Lower lobe of right lung (tissue), 2 donors: ENCODE measurements at regions not wholly inside any gene's neighbourhood (a gene's known extent, or its start where the extent isn't known, plus 50 kb on each side); places are given as distances from the start of the nearest gene placed in this dataset.

Source experiments
- ATAC-seq, 2 donors: fragments of 200-7000 bp; cut with Tn5 transposase; one replicate each; pipeline ENCODE4 v1.9.1; 2020 to 2022; ENCODE audit warnings: mild to moderate bottlenecking in 2 of 2, moderate library complexity in 2 of 2
- DNase-seq: peaks from one replicate; pipeline ENCODE4 v3.0.0-alpha.2; 2020
- H3K27ac ChIP-seq: fragments of 200-600 bp; one replicate; pipeline ENCODE4 v1.8.0; 2022
- H3K27me3 ChIP-seq: fragments of 200-600 bp; one replicate; pipeline ENCODE4 v1.8.0; 2022; ENCODE audit warnings: low read depth
- H3K36me3 ChIP-seq: fragments of 200-600 bp; one replicate; pipeline ENCODE4 v1.8.0; 2022; ENCODE audit warnings: mild to moderate bottlenecking
- H3K4me1 ChIP-seq: fragments of 200-600 bp; one replicate; pipeline ENCODE4 v1.8.0; 2022
- H3K4me3 ChIP-seq: fragments of 200-600 bp; one replicate; pipeline ENCODE4 v1.8.0; 2022; ENCODE audit warnings: mild to moderate bottlenecking
- H3K9me3 ChIP-seq: fragments of 200-600 bp; one replicate; pipeline ENCODE4 v1.8.0; 2022
- intact Hi-C: fragments of 100-400 bp; cut with DNase I; formaldehyde crosslinking; loops from one replicate; pipeline ENCODE4 v1.11.0; 2022
- TF ChIP-seq, protein P1 (sequence below): fragments of 200-600 bp; IDR thresholded peaks from one replicate; pipeline ENCODE4 v1.8.0; 2022; ENCODE audit warnings: antibody characterized with exemption, mild to moderate bottlenecking
- donor health status: DM: no; HTN: yes; CAD: no; lungs with severe emphysema.

DNA sequence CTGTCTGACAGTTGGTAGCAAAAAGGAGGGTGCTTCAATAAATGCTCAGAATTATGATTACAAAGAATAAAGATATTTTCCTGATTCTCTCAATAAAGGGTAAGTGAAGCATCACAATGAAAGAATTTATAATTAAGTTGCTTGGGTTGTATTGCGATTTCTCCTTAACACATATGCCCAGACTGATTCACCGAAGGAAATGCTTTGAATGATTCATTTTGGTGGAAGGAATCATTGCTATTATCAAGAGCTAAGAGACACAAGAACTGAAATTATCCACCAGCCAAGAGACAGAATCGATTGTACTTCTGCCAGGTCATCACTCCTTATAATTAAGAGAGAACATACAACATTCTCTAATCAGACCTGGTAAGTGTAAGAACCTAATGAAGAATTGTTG, 301.4 kb downstream of the NR4A2 start:
- intact Hi-C loops, result no loop called here
- DNase-seq (no peak), ATAC-seq (no peak)
- no peaks in the 10 kb centered on the region for H3K9me3 ChIP-seq
- no peak overlapping the region for H3K27ac ChIP-seq
- TF ChIP-seq, protein P1, sequence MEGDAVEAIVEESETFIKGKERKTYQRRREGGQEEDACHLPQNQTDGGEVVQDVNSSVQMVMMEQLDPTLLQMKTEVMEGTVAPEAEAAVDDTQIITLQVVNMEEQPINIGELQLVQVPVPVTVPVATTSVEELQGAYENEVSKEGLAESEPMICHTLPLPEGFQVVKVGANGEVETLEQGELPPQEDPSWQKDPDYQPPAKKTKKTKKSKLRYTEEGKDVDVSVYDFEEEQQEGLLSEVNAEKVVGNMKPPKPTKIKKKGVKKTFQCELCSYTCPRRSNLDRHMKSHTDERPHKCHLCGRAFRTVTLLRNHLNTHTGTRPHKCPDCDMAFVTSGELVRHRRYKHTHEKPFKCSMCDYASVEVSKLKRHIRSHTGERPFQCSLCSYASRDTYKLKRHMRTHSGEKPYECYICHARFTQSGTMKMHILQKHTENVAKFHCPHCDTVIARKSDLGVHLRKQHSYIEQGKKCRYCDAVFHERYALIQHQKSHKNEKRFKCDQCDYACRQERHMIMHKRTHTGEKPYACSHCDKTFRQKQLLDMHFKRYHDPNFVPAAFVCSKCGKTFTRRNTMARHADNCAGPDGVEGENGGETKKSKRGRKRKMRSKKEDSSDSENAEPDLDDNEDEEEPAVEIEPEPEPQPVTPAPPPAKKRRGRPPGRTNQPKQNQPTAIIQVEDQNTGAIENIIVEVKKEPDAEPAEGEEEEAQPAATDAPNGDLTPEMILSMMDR, result no peak
- H3K4me3 ChIP-seq, result no peak overlapping the region
- no peaks in the 10 kb centered on the region for H3K4me1 ChIP-seq
- H3K36me3 ChIP-seq, result no peaks in the 10 kb centered on the region
- H3K27me3 ChIP-seq, result no peaks in the 10 kb centered on the region

DNA sequence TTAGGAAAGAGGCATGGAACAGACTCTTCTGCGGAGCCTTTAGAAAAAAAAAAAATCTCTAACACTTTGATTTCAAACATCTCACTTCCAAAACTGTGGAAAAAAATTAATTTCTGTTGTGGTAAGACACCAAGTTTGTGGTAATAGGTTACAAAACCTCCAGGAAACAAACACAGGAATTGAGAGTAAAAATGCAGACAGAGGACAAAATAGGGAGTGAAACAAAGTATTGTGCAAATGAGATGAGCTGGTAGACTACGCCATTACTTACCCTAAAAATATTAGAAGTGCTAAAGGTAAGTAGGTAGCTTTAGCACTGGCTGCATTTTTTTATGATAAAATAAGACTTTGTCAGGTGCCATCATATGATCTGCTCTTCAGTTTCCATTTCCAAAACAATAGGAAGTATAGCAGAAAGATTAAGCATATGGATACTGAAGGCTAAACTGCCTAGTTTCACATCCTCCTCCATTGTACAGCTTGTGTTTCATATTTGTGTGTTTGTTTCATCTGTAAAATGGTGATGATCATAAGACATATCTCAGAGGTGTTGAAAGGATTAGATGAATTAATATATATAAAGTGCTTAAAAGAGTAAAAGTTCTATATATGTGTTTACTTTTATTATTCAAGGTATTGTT, 309.2 kb downstream of the NR4A2 start:
- no peak for DNase-seq
- no peaks in the 10 kb centered on the region for H3K9me3 ChIP-seq
- no peak for ATAC-seq
- TF ChIP-seq, protein P1, result no peak
- H3K36me3 ChIP-seq, result no peaks in the 10 kb centered on the region
- H3K4me1 ChIP-seq, result no peaks in the 10 kb centered on the region
- H3K27me3 ChIP-seq, result no peaks in the 10 kb centered on the region
- intact Hi-C loops, result no loop called here
- no peak overlapping the region for H3K27ac ChIP-seq
- no peak overlapping the region for H3K4me3 ChIP-seq

DNA sequence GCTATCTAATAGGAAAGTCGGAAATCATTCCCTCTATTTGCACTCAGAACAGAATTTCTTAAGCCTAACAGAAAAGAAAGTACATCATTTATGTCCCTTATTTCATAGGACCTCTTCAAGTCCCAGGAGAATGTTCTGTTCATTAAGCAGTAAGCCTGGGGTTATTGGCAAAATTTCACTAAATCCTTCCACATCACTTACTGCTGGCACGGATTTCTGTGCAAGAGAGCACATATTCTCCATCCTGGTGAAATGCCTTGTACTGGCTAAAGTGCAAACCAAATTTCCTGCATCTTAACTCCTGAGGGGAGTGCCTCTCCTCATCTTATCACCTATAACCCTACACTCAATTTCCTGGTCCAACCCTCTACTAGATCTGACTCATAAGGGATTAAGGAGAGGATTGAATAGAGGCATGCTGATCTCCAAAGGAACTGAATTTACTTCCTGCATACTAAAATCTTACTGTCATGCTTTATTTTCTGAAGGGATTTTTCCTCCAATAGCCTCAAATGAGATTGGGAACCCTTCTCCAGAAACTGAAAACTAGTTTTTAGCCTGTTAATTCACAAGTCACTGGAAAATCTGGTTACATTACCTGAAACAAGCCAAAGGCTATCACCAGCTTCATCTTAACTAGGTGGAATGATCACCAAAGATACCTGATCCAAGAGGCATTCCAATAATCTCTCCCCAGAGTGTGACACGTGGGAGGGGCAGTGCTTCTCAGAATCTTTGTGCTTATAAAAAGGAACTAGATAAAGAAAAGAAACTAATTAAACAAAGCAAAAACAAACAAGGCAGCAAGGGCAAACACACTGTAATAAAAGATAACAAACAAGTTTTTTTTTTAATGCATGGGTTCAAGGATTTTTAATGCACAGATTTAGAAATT, 311.1 kb downstream of the NR4A2 start:
- no peak overlapping the region for H3K4me3 ChIP-seq
- intact Hi-C loops, result no loop called here
- ATAC-seq, result no peak
- no peak for DNase-seq
- no peaks in the 10 kb centered on the region for H3K9me3 ChIP-seq
- H3K27ac ChIP-seq, result no peak overlapping the region
- no peaks in the 10 kb centered on the region for H3K36me3 ChIP-seq
- TF ChIP-seq, protein P1, result no peak
- no peaks in the 10 kb centered on the region for H3K27me3 ChIP-seq
- no peaks in the 10 kb centered on the region for H3K4me1 ChIP-seq

DNA sequence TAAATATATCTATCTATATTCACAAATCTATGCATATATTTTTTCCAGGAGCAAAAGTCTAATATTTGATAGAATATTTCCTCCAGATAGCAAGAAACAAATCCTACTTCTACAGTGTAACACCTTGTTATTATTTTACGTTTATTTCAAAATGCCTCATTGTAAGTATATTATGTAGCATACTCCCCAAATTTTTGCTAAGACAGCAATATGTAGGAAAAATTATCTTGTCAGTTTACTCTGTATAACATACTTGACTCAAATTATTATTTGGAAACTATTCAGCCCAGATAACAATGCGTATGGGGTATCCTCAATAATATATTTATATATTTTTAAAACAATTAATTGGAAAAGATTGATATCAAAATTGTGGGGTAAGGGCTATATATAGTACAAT, 313.2 kb downstream of the NR4A2 start:
- intact Hi-C loops, result no loop called here
- H3K4me3 ChIP-seq, result no peak overlapping the region
- no peaks in the 10 kb centered on the region for H3K4me1 ChIP-seq
- DNase-seq (no peak), ATAC-seq (no peak)
- H3K27me3 ChIP-seq, result no peaks in the 10 kb centered on the region
- H3K9me3 ChIP-seq, result no peaks in the 10 kb centered on the region
- H3K27ac ChIP-seq, result no peak overlapping the region
- TF ChIP-seq, protein P1, result no peak
- H3K36me3 ChIP-seq, result no peaks in the 10 kb centered on the region

DNA sequence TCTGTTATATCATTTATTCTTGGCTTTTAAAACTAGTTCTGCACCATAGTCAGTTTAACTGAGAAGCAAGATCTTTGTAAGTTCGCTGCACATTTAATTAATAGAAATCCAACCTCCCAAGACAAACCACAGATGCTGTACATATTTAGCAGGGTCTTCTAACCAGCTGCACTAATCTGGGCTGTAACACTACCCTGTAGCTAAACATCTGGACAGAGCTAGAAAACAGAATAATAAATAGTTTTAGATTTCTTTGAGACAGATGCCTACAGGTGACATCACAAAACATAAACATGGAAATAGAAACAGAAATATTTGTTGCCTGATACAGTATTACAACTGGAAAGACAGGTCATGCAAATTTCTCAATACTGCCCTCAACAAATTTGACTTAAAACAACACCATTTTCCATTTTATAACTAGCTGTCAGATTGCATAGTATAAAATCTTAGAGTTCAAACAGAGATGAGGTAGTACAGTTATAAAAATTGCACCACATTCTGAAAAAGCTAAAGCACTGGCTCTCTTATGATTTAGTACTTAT, 315.1 kb downstream of the NR4A2 start:
- TF ChIP-seq, protein P1, result no peak
- DNase-seq (no peak), ATAC-seq (no peak)
- H3K4me3 ChIP-seq, result no peak overlapping the region
- H3K9me3 ChIP-seq, result no peaks in the 10 kb centered on the region
- H3K27ac ChIP-seq, result no peak overlapping the region
- H3K36me3 ChIP-seq, result no peaks in the 10 kb centered on the region
- H3K27me3 ChIP-seq, result no peaks in the 10 kb centered on the region
- H3K4me1 ChIP-seq, result no peaks in the 10 kb centered on the region
- intact Hi-C loops, result no loop called here
